ENCODE measurements at regions not wholly inside any gene's neighbourhood (a gene's known extent, or its start where the extent isn't known, plus 50 kb on each side); places are given as distances from the start of the nearest gene placed in this dataset.

GRCh38 chr4:125060376-125060775 lies 254.4 kb upstream of the FAT4 start:
- no peak for DNase-seq

- peak; percentile 8 for DNase-seq
Measured at GRCh38 chr4:125049711-125050110, 265.0 kb upstream of the FAT4 start.

DNA sequence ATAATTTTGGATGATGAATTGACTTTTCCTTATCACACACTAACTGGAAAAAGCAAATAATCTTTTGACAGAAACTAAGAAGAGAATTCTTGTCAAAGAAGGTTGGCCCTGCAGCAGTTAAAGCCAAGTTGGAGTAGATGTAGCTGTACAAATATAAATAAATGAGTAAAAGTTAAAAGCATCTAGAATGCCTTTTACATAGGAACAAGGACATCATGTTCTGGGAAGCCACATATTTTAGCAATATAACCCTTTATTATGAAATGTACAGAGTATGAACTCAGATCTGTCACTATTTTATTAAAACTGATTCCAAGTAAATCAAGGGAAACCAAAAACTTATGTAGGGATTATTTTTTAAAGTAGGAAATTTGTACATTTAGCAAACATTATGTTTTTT lies 269.4 kb upstream of the FAT4 start:
- no peak for DNase-seq

DNA sequence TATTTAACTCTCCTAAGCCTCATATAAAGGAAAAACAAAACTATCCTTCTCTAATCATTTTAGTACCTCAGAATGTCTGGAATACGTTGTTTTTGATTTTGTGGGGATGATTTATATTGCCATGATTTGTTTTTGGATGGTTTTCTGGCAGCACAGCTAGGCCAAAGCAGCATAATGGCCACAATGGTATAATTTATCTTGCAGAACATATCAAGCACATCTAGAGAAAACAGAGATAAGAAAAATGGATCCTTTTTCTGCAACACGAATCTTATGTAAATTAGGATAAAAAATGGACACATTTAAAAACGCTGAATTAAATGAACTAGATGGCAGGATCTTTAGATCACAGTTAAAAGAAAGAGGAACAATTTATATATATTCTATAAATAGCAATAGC lies 269.9 kb upstream of the FAT4 start:
- DNase-seq: no peak

DNA sequence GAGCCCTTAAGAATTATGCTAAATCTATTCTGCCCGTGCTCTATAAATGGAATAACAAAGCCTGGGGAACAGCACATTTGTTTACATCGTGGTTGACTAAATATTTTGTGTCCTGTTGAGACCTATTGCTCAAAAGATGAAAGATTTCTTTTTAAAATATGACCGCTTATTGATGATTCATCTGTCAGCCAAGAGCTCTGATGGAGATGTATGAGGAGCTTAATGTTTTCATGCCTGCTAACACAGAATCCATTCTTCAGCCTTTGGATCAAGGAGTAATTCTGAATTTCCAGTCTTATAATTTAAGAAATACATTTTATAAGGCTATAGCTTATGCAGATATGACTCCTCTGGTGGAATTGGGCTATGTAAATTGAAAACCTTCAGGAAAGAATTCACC lies 271.3 kb upstream of the FAT4 start:
- no peak for DNase-seq

DNA sequence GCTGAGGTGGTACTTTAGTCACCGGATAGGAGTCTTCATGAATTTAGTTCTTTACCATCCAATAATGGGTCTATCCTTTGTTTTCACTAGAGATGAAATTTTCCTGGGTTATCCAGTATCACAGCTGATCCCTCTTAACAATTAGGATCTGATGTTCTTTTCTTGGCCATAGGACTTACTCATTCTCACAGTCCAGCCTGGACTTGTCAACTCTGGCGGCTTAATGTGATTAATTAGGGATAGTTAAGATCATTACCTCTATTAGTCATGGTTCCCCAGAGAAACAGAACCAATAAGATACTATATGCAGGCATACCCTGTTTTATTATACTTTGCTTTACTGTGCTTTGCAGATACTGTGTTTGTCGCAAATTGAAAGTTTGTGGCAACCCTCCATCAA lies 272.7 kb upstream of the FAT4 start:
- no peak for DNase-seq

GRCh38 chr4:125041372-125041930 lies 273.3 kb upstream of the FAT4 start:
- DNase-seq: no peak

DNA sequence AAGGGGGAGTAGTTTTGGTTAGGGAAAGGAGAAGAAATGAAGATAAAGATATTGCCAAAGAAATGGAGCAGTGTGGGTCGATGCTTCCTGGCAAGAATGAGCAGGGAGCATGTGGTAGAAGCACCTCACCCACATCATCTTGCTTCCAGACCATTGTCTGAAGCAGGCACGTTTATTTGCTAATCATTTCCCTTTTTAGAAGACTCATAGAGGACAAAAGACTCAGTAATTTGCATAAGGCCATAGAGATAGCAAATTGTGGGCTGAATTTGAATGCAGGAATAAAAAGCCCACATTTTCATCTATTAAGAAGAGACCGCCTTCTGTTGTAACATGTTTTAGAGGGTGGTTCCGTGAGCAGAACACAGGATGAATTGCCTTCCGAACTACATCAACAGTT lies 275.2 kb upstream of the FAT4 start:
- no peak for DNase-seq

DNA sequence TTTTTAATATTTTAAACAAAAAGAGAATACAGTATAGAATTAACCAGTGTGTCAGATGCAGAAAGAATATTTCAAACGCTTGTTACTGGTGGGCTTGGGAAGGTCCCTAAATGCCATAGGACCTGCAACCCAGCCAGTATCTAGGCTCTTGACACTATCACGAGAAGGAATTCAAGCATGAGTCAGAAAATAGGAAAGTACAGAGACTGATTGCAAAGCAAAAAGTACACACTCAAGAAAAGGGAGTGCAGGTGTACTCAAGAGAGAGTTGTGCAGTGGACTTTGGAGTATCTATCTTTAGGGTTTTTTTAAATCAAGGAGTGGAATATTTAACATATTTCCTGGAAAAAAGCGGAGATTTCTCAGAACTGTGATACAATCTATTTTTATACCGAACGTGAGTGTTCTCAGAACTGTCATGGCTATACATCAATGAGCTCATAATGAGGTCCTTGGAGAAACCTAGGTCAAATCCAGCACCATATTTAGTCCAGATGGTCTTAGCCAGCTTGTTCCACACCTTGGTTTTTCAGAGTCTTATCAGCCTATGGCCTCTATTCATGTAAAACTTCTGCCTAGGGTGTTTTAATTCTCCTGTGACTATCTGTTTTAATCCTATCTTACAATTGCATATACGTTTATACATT lies 291.8 kb upstream of the FAT4 start:
- no peak for DNase-seq

- DNase-seq: no peak
Measured at GRCh38 chr4:125021189-125021588, 293.6 kb upstream of the FAT4 start.

- no peak for DNase-seq
Measured at GRCh38 chr4:125020089-125021034, 294.4 kb upstream of the FAT4 start.

DNA sequence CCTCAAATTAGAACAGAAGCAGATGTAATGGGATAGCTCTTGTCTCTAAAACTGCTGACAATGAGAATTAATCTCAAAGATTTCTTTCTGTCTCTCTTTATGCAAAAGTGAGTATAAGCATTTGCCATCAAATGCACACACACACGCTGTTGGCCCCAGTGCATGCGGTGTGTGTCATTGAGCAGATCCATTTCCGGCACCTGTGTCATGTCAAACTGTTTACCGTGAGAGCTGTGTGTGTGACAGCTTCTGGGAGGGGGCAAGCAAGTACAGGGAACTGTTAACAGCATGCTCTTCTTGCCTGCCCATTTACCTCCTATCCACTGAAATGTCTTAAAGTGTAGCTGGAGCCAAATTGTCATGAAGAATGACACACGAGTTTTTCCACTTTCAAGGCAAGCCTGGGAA lies 297.9 kb upstream of the FAT4 start:
- no peak for DNase-seq

- no peak for DNase-seq
Measured at GRCh38 chr4:125013891-125014290, 300.9 kb upstream of the FAT4 start.

GRCh38 chr4:125011646-125012045 lies 299.1 kb upstream of the ANKRD50 start:
- DNase-seq: no peak

GRCh38 chr4:125010796-125011503 lies 298.4 kb upstream of the ANKRD50 start:
- no peak for DNase-seq

- DNase-seq: no peak
Measured at GRCh38 chr4:125008676-125009075, 296.1 kb upstream of the ANKRD50 start.

DNA sequence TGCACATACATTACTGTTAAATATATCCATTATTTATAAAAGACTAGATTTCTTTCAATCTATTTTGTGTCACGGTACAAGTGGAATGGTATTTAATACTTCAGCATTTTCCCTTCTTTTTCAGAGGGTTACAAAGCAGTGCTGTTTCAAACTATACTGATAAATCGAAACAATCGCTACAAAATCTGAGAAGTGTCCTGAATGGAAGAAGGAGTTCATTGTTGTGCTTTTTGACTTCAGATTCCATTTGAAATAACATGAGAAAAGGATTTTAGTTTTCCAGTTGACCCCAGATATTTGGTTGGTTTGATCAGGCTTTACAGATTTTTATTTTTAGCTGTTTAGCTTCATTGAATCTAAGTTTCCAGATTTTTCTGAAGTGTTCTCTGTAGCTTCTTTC lies 292.1 kb upstream of the ANKRD50 start:
- no peak for DNase-seq

DNA sequence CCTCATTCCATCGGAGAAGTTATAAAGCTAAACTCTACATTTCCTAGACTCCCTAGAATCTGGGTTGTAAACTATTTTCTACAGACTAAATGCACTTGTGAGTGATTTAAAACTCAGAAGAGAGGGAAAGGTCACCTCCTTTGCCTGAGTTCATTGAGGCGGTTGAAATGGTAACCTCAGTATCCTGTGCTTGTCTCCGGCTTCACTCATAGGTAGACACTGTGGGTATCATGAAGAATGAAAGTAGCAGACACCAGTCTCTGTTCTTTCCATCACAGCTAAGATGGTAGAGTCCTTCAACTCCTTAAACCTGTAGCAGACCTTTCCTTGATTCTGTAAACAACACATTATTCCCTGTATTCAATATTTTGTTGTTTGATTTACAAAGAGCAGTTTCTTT lies 291.3 kb upstream of the ANKRD50 start:
- DNase-seq: no peak

GRCh38 chr4:124997991-124998390 lies 285.5 kb upstream of the ANKRD50 start:
- DNase-seq: no peak

DNA sequence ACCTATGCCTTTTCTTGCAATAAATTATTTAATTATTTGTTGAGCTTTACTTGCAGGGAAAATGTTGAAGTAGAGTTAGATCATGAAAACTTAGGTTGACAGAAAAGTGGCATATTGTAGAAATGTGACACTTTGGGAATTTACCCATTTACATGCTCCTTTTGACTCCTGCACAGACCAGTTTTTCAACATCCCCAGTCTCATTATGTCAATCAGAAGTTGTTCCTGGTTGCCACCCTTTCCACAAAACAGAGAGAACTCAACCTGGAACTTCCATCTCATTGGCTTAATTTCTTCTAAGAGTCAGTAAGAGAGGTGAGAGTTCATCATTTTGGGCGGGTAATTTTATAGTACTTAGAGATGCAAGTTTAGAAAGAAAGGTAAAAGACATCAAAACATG lies 284.6 kb upstream of the ANKRD50 start:
- DNase-seq: no peak

DNA sequence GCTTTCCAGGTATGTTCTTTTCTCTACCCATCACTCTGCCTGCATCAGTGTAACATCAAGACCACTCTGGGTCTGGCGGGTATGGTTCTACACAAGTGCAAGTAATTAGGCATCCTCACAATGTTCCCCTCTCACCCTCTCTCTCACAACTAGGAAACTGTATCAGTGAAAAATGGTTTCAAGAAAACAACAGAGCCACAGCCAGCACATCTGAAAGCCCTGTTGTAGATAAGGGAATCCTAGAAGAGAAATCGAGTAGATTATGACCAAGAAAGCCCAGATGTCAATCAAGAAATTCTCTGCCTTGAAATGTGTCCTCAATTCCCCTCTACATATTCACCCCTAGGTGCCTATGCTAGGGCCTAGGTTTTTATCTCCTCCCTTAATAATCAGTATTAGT lies 281.3 kb upstream of the ANKRD50 start:
- no peak for DNase-seq

DNA sequence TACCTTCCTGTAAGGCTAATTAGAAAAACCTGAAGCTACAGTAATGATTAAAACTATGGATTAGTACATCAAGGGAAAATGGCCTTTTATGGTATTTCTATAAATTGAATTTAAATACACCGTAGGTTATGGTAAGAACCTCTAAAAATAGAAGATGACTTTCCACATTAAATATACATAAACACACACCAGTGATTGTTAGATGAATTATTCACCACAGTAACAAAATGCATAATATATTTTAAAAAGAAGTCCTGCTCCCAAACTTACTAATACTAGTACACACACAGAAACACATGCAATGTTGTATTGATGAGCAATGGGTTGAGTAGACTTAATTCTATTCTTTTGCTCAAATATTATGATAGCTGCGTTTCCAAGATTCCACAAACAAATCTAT lies 277.9 kb upstream of the ANKRD50 start:
- no peak for DNase-seq

- DNase-seq: no peak
Measured at GRCh38 chr4:124980276-124980752, 267.8 kb upstream of the ANKRD50 start.

All from NCI-H1105 treated with DMSO at 0.1 percent for 48 hours (cell line).